OCI-LY1 (cell line): ENCODE measurements at regions not wholly inside any gene's neighbourhood (a gene's known extent, or its start where the extent isn't known, plus 50 kb on each side); places are given as distances from the start of the nearest gene placed in this dataset.

Source experiments
- CTCF ChIP-seq: fragments of 200-600 bp; sonication (generic), shearing (Covaris generic); IDR thresholded peaks from 2 replicates; pipeline ENCODE4 v1.5.1; 2017; ENCODE audit warnings: mild to moderate bottlenecking, antibody characterized with exemption, low read length, moderate library complexity, mixed read lengths
- EZH2 ChIP-seq: fragments of 200-600 bp; sonication (generic), shearing (Covaris generic); IDR thresholded peaks from 2 replicates; pipeline ENCODE4 v1.8.0; 2017; ENCODE audit warnings: borderline replicate concordance, mixed run types, mild to moderate bottlenecking, antibody characterized with exemption, low read length, moderate library complexity, mixed read lengths

- TF ChIP-seq CTCF (no peak), EZH2 (no peak)
Observed at GRCh38 chr1:4146101-4146500, 246.0 kb upstream of the C1orf174 start.
